Esophagus squamous epithelium (tissue), 5 donors: ENCODE measurements at regions not wholly inside any gene's neighbourhood (a gene's known extent, or its start where the extent isn't known, plus 50 kb on each side); places are given as distances from the start of the nearest gene placed in this dataset.

ENCODE experiments used
- DNase-seq: peaks from one replicate; lab custom pipeline; 2025; lab: John Stamatoyannopoulos, UW
- H3K27ac ChIP-seq, 4 donors: fragments of 200-600 bp; sonication (generic); one replicate each; pipeline ENCODE4 v1.5.1; 2016 to 2019; ENCODE audit warnings: mild to moderate bottlenecking in 1 of 4
- H3K27me3 ChIP-seq, 4 donors: fragments of 200-600 bp; sonication (generic); 1 replicate in 3 of 4; 2 replicates in 1 of 4; pipeline versions ENCODE4 v1.5.1 to v1.6.0; 2017 to 2021; ENCODE audit warnings: antibody characterized with exemption in 1 of 4
- H3K36me3 ChIP-seq, 3 donors: fragments of 200-600 bp; sonication (generic); one replicate each; pipeline ENCODE4 v1.5.1; 2016 to 2019
- H3K4me1 ChIP-seq, 3 donors: fragments of 200-600 bp; sonication (generic); one replicate each; pipeline ENCODE4 v1.5.1; 2017 to 2019
- H3K4me3 ChIP-seq, 4 donors: fragments of 200-600 bp; sonication (generic); 1 replicate in 3 of 4; 2 replicates in 1 of 4; pipeline ENCODE4 v1.5.1; 2016 to 2019; ENCODE audit warnings: mild to moderate bottlenecking in 2 of 4, moderate library complexity in 1 of 4
- H3K9me3 ChIP-seq, 3 donors: fragments of 200-600 bp; sonication (generic); one replicate each; pipeline ENCODE4 v1.5.1; 2016 to 2019
- CTCF ChIP-seq, 6 experiments: fragments of 450-650 bp in 4 of 6; fragments of 200-600 bp in 2 of 6; sonication (generic) in 2 of 6; IDR thresholded peaks; one replicate each; pipeline ENCODE4 v1.5.1; 2016 to 2019; ENCODE audit warnings: antibody characterized with exemption in 6 of 6, mild to moderate bottlenecking in 4 of 6, moderate library complexity in 4 of 6
- POLR2A ChIP-seq, 4 donors: fragments of 450-650 bp; IDR thresholded peaks; one replicate each; pipeline ENCODE4 v1.6.1; 2017; ENCODE audit warnings: antibody characterized with exemption in 4 of 4, mild to moderate bottlenecking in 4 of 4, moderate library complexity in 3 of 4
- WGBS, 2 donors: methylation state at CpG; one replicate each; pipeline ENCODE4 v1.1.5; 2018; 5-methylcytosine and 5-hydroxymethylcytosine counted together
- intact Hi-C: fragments of 100-400 bp; cut with DNase I; formaldehyde crosslinking; loops from one replicate; pipeline ENCODE4 v1.15.0; 2022
- donor health status: DM: yes; HTN: yes; CAD: no.

GRCh38 chr13:76363682-76364289 is 522.4 kb downstream of the KCTD12 start:
- Histone ChIP-seq H3K9me3 (no peaks in the 10 kb centered on the region), H3K4me1 (no peaks in the 10 kb centered on the region), H3K4me3 (no peak overlapping the region), H3K27me3 (no peaks in the 10 kb centered on the region), H3K27ac (no peak overlapping the region), H3K36me3 (no peaks in the 10 kb centered on the region)
- 80 to 83% methylated on average over 2 of the region's 2 CpGs for WGBS, 2 donors
- DNase-seq, result no peak
- intact Hi-C loops, result no loop called here
- no peak for TF ChIP-seq CTCF (IDR thresholded peaks at IDR 0.05)
- TF ChIP-seq POLR2A (IDR thresholded peaks at IDR 0.05), result no peak

GRCh38 chr13:76361868-76362267 is 524.3 kb downstream of the KCTD12 start:
- Histone ChIP-seq H3K27ac (no peak overlapping the region), H3K36me3 (no peaks in the 10 kb centered on the region), H3K4me3 (no peak overlapping the region), H3K4me1 (no peaks in the 10 kb centered on the region), H3K27me3 (no peaks in the 10 kb centered on the region), H3K9me3 (no peaks in the 10 kb centered on the region)
- intact Hi-C loops, result no loop called here
- TF ChIP-seq CTCF (IDR thresholded peaks at IDR 0.05) (no peak), POLR2A (IDR thresholded peaks at IDR 0.05) (no peak)
- no peak for DNase-seq

GRCh38 chr13:76351541-76352229 is 534.5 kb downstream of the KCTD12 start:
- TF ChIP-seq CTCF (IDR thresholded peaks at IDR 0.05) (no peak), POLR2A (IDR thresholded peaks at IDR 0.05) (no peak)
- Histone ChIP-seq H3K27me3 (no peaks in the 10 kb centered on the region), H3K27ac (no peak overlapping the region), H3K9me3 (no peaks in the 10 kb centered on the region), H3K36me3 (no peaks in the 10 kb centered on the region), H3K4me1 (no peaks in the 10 kb centered on the region), H3K4me3 (no peak overlapping the region)
- intact Hi-C loops, result no loop called here
- DNase-seq, result no peak
- WGBS, 2 donors, result 63 to 75% methylated on average over 5 of the region's 5 CpGs

GRCh38 chr13:76350399-76350798 is 535.8 kb downstream of the KCTD12 start:
- no peak overlapping the region for H3K27ac ChIP-seq
- DNase-seq, result no peak
- no peaks in the 10 kb centered on the region for H3K36me3 ChIP-seq
- H3K4me1 ChIP-seq, result no peaks in the 10 kb centered on the region
- H3K27me3 ChIP-seq, result no peaks in the 10 kb centered on the region
- intact Hi-C loops, result no loop called here
- no peak overlapping the region for H3K4me3 ChIP-seq
- no peak for TF ChIP-seq POLR2A (IDR thresholded peaks at IDR 0.05)
- TF ChIP-seq CTCF (IDR thresholded peaks at IDR 0.05), result no peak
- WGBS, 2 donors, result 45 to 54% methylated on average over 1 of the region's 1 CpG
- no peaks in the 10 kb centered on the region for H3K9me3 ChIP-seq

GRCh38 chr13:76349700-76350099 is 536.5 kb downstream of the KCTD12 start:
- Histone ChIP-seq H3K4me1 (no peaks in the 10 kb centered on the region), H3K9me3 (no peaks in the 10 kb centered on the region), H3K36me3 (no peaks in the 10 kb centered on the region), H3K4me3 (no peak overlapping the region), H3K27ac (no peak overlapping the region), H3K27me3 (no peaks in the 10 kb centered on the region)
- WGBS, 2 donors, result 56 to 61% methylated on average over 2 of the region's 2 CpGs
- DNase-seq, result no peak
- TF ChIP-seq POLR2A (IDR thresholded peaks at IDR 0.05) (no peak), CTCF (IDR thresholded peaks at IDR 0.05) (no peak)
- intact Hi-C loops, result no loop called here
